Pons (tissue), 1 donor: ENCODE measurements at regions not wholly inside any gene's neighbourhood (a gene's known extent, or its start where the extent isn't known, plus 50 kb on each side); places are given as distances from the start of the nearest gene placed in this dataset.
A peak's percentile ranks its signal among the peaks of the same experiment; 100 is the strongest.

Experiments
- DNase-seq: peaks from one replicate; pipeline ENCODE4 v3.0.0-alpha.2; 2016; ENCODE audit warnings: low spot score

- no peak for DNase-seq
These were observed 154.1 kb upstream of the ETV3 start for GRCh38 chr1:157292302-157292701.

- DNase-seq = no peak
These were observed 152.9 kb upstream of the ETV3 start for GRCh38 chr1:157291083-157291482.

- DNase-seq = no peak
These were observed 151.4 kb upstream of the ETV3 start for GRCh38 chr1:157289424-157290105.

GRCh38 chr1:157288996-157289395 lies 150.8 kb upstream of the ETV3 start:
- no peak for DNase-seq

- DNase-seq = no peak
These were observed 150.3 kb upstream of the ETV3 start for GRCh38 chr1:157288492-157288891.

GRCh38 chr1:157288006-157288405 lies 149.8 kb upstream of the ETV3 start:
- no peak for DNase-seq

GRCh38 chr1:157287462-157287861 lies 149.3 kb upstream of the ETV3 start:
- no peak for DNase-seq

GRCh38 chr1:157286646-157287420 lies 148.6 kb upstream of the ETV3 start:
- DNase-seq = no peak

GRCh38 chr1:157286096-157286495 lies 147.9 kb upstream of the ETV3 start:
- no peak for DNase-seq

- no peak for DNase-seq
These were observed 146.3 kb upstream of the ETV3 start for GRCh38 chr1:157284451-157284850.

GRCh38 chr1:157279802-157280140 lies 141.6 kb upstream of the ETV3 start:
- DNase-seq = no peak

- DNase-seq = no peak
These were observed 141.1 kb upstream of the ETV3 start for GRCh38 chr1:157279138-157279801.

GRCh38 chr1:157278383-157279137 lies 140.4 kb upstream of the ETV3 start:
- no peak for DNase-seq

GRCh38 chr1:157277913-157278312 lies 139.7 kb upstream of the ETV3 start:
- no peak for DNase-seq

- DNase-seq = no peak
These were observed 139.1 kb upstream of the ETV3 start for GRCh38 chr1:157277281-157277680.

GRCh38 chr1:157274698-157275534 lies 136.7 kb upstream of the ETV3 start:
- no peak for DNase-seq

- no peak for DNase-seq
These were observed 134.7 kb upstream of the ETV3 start for GRCh38 chr1:157272729-157273524.

- DNase-seq = no peak
These were observed 134.1 kb upstream of the ETV3 start for GRCh38 chr1:157272264-157272663.

GRCh38 chr1:157270705-157271274 lies 132.6 kb upstream of the ETV3 start:
- no peak for DNase-seq

GRCh38 chr1:157269656-157270375 lies 131.6 kb upstream of the ETV3 start:
- DNase-seq = peak; percentile 36
